Body of pancreas (tissue), 4 donors: ENCODE measurements at regions not wholly inside any gene's neighbourhood (a gene's known extent, or its start where the extent isn't known, plus 50 kb on each side); places are given as distances from the start of the nearest gene placed in this dataset.

Experiments
- ATAC-seq: fragments of 150-250 bp; one replicate; pipeline ENCODE4 v1.9.1; 2016
- DNase-seq, 4 donors: peaks; one replicate each; pipeline ENCODE4 v3.0.0-alpha.2; 2019
- H3K27ac ChIP-seq, 4 donors: fragments of 200-600 bp; sonication (generic); 1 replicate in 3 of 4; 2 replicates in 1 of 4; pipeline versions ENCODE4 v1.5.1 to v1.6.1; 2016 to 2019; ENCODE audit warnings: mild to moderate bottlenecking in 1 of 4, mixed read lengths in 1 of 4, moderate library complexity in 1 of 4
- H3K27me3 ChIP-seq, 2 donors: fragments of 200-600 bp; sonication (generic); one replicate each; pipeline ENCODE4 v1.6.0; 2016; ENCODE audit warnings: mild to moderate bottlenecking in 1 of 2
- H3K36me3 ChIP-seq, 2 donors: fragments of 200-600 bp; sonication (generic); replicated peaks in 1 of 2; 2 replicates each; pipeline ENCODE4 v1.5.1; 2016; ENCODE audit warnings: low read depth in 2 of 2; ENCODE audit not compliant: insufficient read depth in 1 of 2
- H3K4me1 ChIP-seq: fragments of 200-600 bp; sonication (generic); one replicate; pipeline ENCODE4 v1.6.0; 2016
- H3K4me3 ChIP-seq, 2 donors: fragments of 200-600 bp; sonication (generic); 1 replicate in 1 of 2; 2 replicates in 1 of 2; pipeline ENCODE4 v1.5.1; 2016 to 2019
- H3K9me3 ChIP-seq, 3 donors: fragments of 200-600 bp; sonication (generic); 1 replicate in 2 of 3; 2 replicates in 1 of 3; pipeline ENCODE4 v1.5.1; 2016
- POLR2A ChIP-seq, 3 donors: fragments of 450-650 bp; IDR thresholded peaks; one replicate each; pipeline ENCODE4 v1.6.1; 2016; ENCODE audit warnings: antibody characterized with exemption in 3 of 3, mild to moderate bottlenecking in 2 of 3
- whole genome bisulfite sequencing, 2 donors: methylation state at CpG; one replicate each; pipeline ENCODE4 v1.1.5; 2017; 5-methylcytosine and 5-hydroxymethylcytosine counted together
- intact Hi-C: fragments of 100-400 bp; cut with DNase I; formaldehyde crosslinking; loops from one replicate; pipeline ENCODE4 v1.15.1; 2023
- TF ChIP-seq, protein P1 (sequence below), 7 experiments: fragments of 450-650 bp in 4 of 7; fragments of 200-600 bp in 3 of 7; sonication (generic) in 3 of 7; IDR thresholded peaks; one replicate each; pipeline ENCODE4 v1.5.1; 2016 to 2019; ENCODE audit warnings: antibody characterized with exemption in 7 of 7

DNA sequence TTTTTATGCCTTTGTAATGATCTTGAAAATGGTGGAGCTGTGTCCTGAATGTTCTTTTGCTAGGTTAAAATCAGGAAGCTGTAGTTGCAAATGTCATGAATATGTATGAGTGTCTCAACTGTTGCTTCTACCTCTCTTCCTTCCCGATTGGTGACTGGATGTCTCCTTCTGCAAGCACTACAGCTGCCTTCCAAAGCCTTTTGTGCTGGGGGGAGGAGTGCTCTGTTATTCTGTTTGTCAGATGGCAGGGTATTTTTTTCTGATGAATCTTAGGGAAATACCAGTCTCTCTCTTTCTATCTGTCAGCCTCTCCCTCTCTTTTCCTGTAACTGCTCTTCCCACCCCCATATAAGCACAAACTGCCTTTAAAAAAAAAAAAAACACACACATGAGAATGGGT, 1396.3 kb upstream of the CELF4 start:
- Histone ChIP-seq H3K9me3 (no peaks in the 10 kb centered on the region), H3K4me1 (no peaks in the 10 kb centered on the region), H3K4me3 (no peak overlapping the region), H3K27me3 (no peaks in the 10 kb centered on the region), H3K27ac (no peak overlapping the region), H3K36me3 (no peaks in the 10 kb centered on the region)
- ATAC-seq (no peak), DNase-seq (no peak)
- no peak for TF ChIP-seq POLR2A (IDR thresholded peaks at IDR 0.05)
- TF ChIP-seq, protein P1, sequence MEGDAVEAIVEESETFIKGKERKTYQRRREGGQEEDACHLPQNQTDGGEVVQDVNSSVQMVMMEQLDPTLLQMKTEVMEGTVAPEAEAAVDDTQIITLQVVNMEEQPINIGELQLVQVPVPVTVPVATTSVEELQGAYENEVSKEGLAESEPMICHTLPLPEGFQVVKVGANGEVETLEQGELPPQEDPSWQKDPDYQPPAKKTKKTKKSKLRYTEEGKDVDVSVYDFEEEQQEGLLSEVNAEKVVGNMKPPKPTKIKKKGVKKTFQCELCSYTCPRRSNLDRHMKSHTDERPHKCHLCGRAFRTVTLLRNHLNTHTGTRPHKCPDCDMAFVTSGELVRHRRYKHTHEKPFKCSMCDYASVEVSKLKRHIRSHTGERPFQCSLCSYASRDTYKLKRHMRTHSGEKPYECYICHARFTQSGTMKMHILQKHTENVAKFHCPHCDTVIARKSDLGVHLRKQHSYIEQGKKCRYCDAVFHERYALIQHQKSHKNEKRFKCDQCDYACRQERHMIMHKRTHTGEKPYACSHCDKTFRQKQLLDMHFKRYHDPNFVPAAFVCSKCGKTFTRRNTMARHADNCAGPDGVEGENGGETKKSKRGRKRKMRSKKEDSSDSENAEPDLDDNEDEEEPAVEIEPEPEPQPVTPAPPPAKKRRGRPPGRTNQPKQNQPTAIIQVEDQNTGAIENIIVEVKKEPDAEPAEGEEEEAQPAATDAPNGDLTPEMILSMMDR (IDR thresholded peaks at IDR 0.05): no peak
- 24 to 38% methylated on average over 1 of the region's 1 CpG for WGBS, 2 donors
- intact Hi-C loops: no loop called here

DNA sequence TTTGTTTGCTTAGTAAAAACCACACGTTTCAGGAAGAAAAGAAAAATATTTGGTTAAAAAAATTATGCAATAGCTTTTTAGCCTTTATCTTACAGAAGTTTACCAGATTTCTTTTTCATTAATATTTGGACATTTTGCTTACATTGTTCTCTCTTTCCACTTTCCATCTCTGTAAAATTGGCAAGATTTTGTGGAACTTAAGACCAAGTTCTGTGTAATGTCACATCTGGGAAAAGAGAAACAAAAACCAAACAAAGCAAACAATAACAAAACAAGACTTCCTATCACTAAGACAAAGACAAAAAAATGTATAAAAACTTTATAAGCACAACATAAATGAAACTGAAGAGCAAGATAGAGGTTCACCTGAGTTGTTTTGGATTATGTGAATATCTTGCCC, 1392.1 kb upstream of the CELF4 start:
- intact Hi-C loops: no loop called here
- 2 to 7% methylated on average over 1 of the region's 1 CpG for WGBS, 2 donors
- TF ChIP-seq POLR2A (IDR thresholded peaks at IDR 0.05): no peak
- TF ChIP-seq, protein P1 (IDR thresholded peaks at IDR 0.05): no peak
- Histone ChIP-seq H3K4me1 (no peaks in the 10 kb centered on the region), H3K27me3 (no peaks in the 10 kb centered on the region), H3K27ac (no peak overlapping the region), H3K4me3 (no peak overlapping the region), H3K36me3 (no peaks in the 10 kb centered on the region), H3K9me3 (no peaks in the 10 kb centered on the region)
- ATAC-seq (no peak), DNase-seq (no peak)

DNA sequence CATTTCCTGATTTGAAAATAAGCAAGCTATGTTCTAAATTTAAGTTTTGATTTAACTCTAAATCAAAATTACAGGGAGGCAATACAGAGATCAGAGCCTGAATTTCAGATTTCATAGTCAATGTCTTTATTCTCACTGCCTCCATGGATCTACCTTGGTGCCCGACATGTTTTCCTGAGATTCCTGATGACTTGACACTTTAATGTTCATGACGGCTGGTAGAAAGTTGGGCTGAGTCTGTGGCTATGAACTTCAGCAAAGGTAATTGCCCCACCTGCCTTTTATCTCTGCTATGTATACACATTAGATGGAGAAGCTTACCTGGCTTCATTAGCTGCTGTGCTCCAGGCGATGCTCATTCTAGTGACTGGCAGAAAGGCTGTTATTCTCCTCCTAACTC, 1390.5 kb upstream of the CELF4 start:
- ATAC-seq: no peak

DNA sequence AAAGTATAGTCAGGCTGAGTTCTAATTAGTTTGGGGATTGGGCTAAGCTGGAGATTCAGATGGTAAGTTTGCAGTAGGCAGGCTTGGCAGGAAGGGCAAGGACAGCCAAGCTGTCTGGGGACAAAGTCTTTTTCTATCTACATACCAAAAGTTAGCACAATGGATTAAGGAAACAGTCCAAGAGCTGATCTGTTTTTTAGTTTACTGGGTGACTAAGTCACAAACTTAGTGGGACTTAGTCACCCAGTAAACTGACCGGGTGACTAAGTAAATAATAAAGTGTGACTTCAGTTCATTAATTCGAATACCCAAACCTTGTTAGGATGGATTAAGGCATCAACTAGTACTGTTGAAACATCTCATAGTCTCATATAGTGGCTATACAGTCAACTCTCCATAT, 1386.0 kb upstream of the CELF4 start:
- WGBS, 2 donors: 52 to 59% methylated on average over 2 of the region's 2 CpGs
- Histone ChIP-seq H3K9me3 (no peaks in the 10 kb centered on the region), H3K27me3 (no peaks in the 10 kb centered on the region), H3K27ac (no peak overlapping the region), H3K36me3 (no peaks in the 10 kb centered on the region), H3K4me1 (no peaks in the 10 kb centered on the region), H3K4me3 (no peak overlapping the region)
- no peak for TF ChIP-seq POLR2A (IDR thresholded peaks at IDR 0.05)
- TF ChIP-seq, protein P1 (IDR thresholded peaks at IDR 0.05): no peak
- no peak for DNase-seq
- ATAC-seq: no peak
- intact Hi-C loops: no loop called here

More for the DNA sequence above, 1390.5 kb upstream of the CELF4 start:
- Histone ChIP-seq H3K4me1 (no peaks in the 10 kb centered on the region), H3K4me3 (no peak overlapping the region), H3K9me3 (no peaks in the 10 kb centered on the region), H3K27me3 (no peaks in the 10 kb centered on the region), H3K36me3 (no peaks in the 10 kb centered on the region), H3K27ac (no peak overlapping the region)
- TF ChIP-seq, protein P1 (IDR thresholded peaks at IDR 0.05): no peak
- TF ChIP-seq POLR2A (IDR thresholded peaks at IDR 0.05): no peak
- intact Hi-C loops: no loop called here
- 43 to 44% methylated on average over 3 of the region's 3 CpGs for WGBS, 2 donors
- no peak for DNase-seq

DNA sequence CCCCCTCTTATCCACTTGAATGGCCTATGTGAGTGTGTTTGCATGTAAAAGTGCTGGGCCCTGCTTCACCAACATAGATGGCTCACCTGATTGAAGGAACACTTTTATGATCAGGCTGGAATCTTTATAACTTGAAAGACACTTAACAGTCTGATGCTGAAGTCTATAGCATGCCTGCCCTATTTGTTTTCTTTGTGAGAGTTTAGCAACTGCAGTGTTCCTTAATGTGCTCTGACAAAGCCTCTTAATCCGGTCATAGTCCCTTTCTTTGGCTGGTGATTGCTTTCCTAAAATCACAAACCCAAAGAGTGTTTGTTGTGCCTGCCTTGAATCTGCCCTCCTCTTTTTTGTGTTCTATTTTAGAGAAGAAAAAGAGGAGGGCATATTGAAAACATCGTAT, 1382.8 kb upstream of the CELF4 start:
- no peak for ATAC-seq
- Histone ChIP-seq H3K27ac (no peak overlapping the region), H3K27me3 (no peaks in the 10 kb centered on the region), H3K4me1 (no peaks in the 10 kb centered on the region), H3K9me3 (no peaks in the 10 kb centered on the region), H3K4me3 (no peak overlapping the region), H3K36me3 (no peaks in the 10 kb centered on the region)
- intact Hi-C loops: no loop called here
- WGBS, 2 donors: 55 to 64% methylated on average over 2 of the region's 2 CpGs
- no peak for TF ChIP-seq POLR2A (IDR thresholded peaks at IDR 0.05)
- TF ChIP-seq, protein P1 (IDR thresholded peaks at IDR 0.05): no peak
- DNase-seq: no peak
